ENCODE measurements at regions not wholly inside any gene's neighbourhood (a gene's known extent, or its start where the extent isn't known, plus 50 kb on each side); places are given as distances from the start of the nearest gene placed in this dataset.

GRCh38 chr12:124402248-124403066, 107.6 kb downstream of the RFLNA start:
- no peaks in the 10 kb centered on the region for H3K9me2 ChIP-seq (ENCODE audit: insufficient read depth)
- H3K4me3 ChIP-seq: no peak overlapping the region
- in situ Hi-C loops (cut with MboI): no loop called here
- H3K9me3 ChIP-seq (ENCODE audit: low read depth): no peaks in the 10 kb centered on the region
- H3K4me1 ChIP-seq (ENCODE audit: insufficient read depth): no peaks in the 10 kb centered on the region
- no peaks in the 10 kb centered on the region for H3K27me3 ChIP-seq (replicated peaks; ENCODE audit: insufficient read depth)
- no peaks in the 10 kb centered on the region for H3K36me3 ChIP-seq (ENCODE audit: low read depth)
- DNase-seq: no peak
- H3K9ac ChIP-seq: no peak overlapping the region
- 72 to 76% methylated on average over 8 to 23 of the region's 23 CpGs for WGBS, 2 experiments (ENCODE audit: low coverage in 1 of 2, low lambda C conversion rate in 2 of 2, missing lambda C conversion rate in 2 of 2)
- H3F3A ChIP-seq (ENCODE audit: insufficient read depth): no peaks in the 10 kb centered on the region
- peaks cover 46% of the 10 kb centered on the region for H3K79me2 ChIP-seq (ENCODE audit: insufficient read depth)
- TF ChIP-seq EZH2 (IDR thresholded peaks at IDR 0.05; ENCODE audit: insufficient read depth, poor library complexity, severe bottlenecking) (no peak), EZH2phosphoT487 (IDR thresholded peaks at IDR 0.05; ENCODE audit: insufficient read depth, low read depth) (no peak)
- H3K4me2 ChIP-seq (ENCODE audit: unreplicated experiment): no peak overlapping the region
- no peak overlapping the region for H3K27ac ChIP-seq
- no peak overlapping the region for H2AFZ ChIP-seq
- no peaks in the 10 kb centered on the region for H4K20me1 ChIP-seq (ENCODE audit: insufficient read depth)

GRCh38 chr12:124401704-124402221, 106.9 kb downstream of the RFLNA start:
- TF ChIP-seq EZH2 (IDR thresholded peaks at IDR 0.05; ENCODE audit: insufficient read depth, poor library complexity, severe bottlenecking): no peak
- no peak for TF ChIP-seq EZH2phosphoT487 (IDR thresholded peaks at IDR 0.05; ENCODE audit: insufficient read depth, low read depth)
- Histone ChIP-seq H2AFZ (no peak overlapping the region), H3F3A (ENCODE audit: insufficient read depth) (no peaks in the 10 kb centered on the region), H4K20me1 (ENCODE audit: insufficient read depth) (no peaks in the 10 kb centered on the region), H3K4me2 (ENCODE audit: unreplicated experiment) (no peak overlapping the region), H3K27me3 (replicated peaks; ENCODE audit: insufficient read depth) (no peaks in the 10 kb centered on the region), H3K9me2 (ENCODE audit: insufficient read depth) (no peaks in the 10 kb centered on the region), H3K9ac (no peak overlapping the region), H3K4me3 (no peak overlapping the region), H3K36me3 (ENCODE audit: low read depth) (no peaks in the 10 kb centered on the region), H3K79me2 (ENCODE audit: insufficient read depth) (peaks cover 44% of the 10 kb centered on the region), H3K9me3 (ENCODE audit: low read depth) (no peaks in the 10 kb centered on the region), H3K4me1 (ENCODE audit: insufficient read depth) (no peaks in the 10 kb centered on the region), H3K27ac (no peak overlapping the region)
- 88 to 90% methylated on average over 15 of the region's 15 CpGs for WGBS, 2 experiments (ENCODE audit: low coverage in 1 of 2, low lambda C conversion rate in 2 of 2, missing lambda C conversion rate in 2 of 2)
- in situ Hi-C loops (cut with MboI): no loop called here
- DNase-seq: no peak

DNA sequence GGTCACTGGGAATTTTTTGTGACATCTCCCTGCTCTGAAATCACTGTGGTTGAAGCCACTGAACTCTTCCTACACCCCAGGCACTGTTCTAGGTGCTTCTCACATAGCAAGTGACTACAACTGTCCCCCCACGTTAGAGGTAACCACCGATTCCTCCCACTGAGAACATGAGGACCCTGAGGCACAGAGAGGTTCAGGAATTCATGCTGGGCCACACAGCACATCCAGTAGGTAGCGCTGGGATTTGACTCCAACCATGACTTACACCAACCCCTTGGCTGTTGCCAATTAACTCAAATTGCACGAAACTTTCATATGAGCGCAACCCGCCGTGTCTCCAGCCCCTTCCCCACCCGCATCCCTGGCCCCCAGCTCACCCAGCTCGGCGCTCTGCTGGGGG, 105.2 kb downstream of the RFLNA start:
- no peaks in the 10 kb centered on the region for H3K36me3 ChIP-seq (ENCODE audit: low read depth)
- no peak overlapping the region for H3K27ac ChIP-seq
- WGBS, 2 experiments (ENCODE audit: low coverage in 1 of 2, low lambda C conversion rate in 2 of 2, missing lambda C conversion rate in 2 of 2): 97 to 98% methylated on average over 9 to 10 of the region's 10 CpGs
- H3K4me2 ChIP-seq (ENCODE audit: unreplicated experiment): no peak overlapping the region
- H3K9me3 ChIP-seq (ENCODE audit: low read depth): no peaks in the 10 kb centered on the region
- H3K4me1 ChIP-seq (ENCODE audit: insufficient read depth): peaks cover 6% of the 10 kb centered on the region; the same call in 1 of the 2 replicates
- peaks cover 8% of the 10 kb centered on the region; the same call in 1 of the 2 replicates for H3F3A ChIP-seq (ENCODE audit: insufficient read depth)
- H3K27me3 ChIP-seq (replicated peaks; ENCODE audit: insufficient read depth): no peaks in the 10 kb centered on the region
- TF ChIP-seq EZH2phosphoT487 (IDR thresholded peaks at IDR 0.05; ENCODE audit: insufficient read depth, low read depth) (no peak), EZH2 (IDR thresholded peaks at IDR 0.05; ENCODE audit: insufficient read depth, poor library complexity, severe bottlenecking) (no peak)
- no peak overlapping the region for H3K9ac ChIP-seq
- H3K4me3 ChIP-seq: no peak overlapping the region
- no peak overlapping the region for H2AFZ ChIP-seq
- H3K79me2 ChIP-seq (ENCODE audit: insufficient read depth): peaks cover 32% of the 10 kb centered on the region
- no peaks in the 10 kb centered on the region for H3K9me2 ChIP-seq (ENCODE audit: insufficient read depth)
- no peak for DNase-seq
- in situ Hi-C loops (cut with MboI): no loop called here
- no peaks in the 10 kb centered on the region for H4K20me1 ChIP-seq (ENCODE audit: insufficient read depth)

DNA sequence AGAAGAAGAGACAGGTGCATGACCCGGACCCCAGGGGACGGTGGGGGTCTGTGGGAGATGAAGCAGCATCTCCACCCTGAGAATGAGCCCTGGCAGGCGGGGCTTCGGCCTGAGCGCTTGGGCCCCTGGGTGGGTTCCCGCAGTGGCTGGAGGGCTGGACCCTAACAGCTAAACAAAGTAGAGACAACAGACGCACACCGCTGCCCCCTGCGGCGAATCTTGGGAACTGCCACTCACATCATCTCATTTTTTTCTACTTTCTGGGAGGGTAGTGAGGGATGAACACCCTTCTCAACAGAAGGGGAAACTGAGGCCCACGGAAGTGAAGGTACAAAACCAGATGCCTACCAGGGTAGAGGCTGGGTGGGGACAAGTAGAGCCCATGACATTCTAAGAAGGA, 104.7 kb downstream of the RFLNA start:
- no peak for TF ChIP-seq EZH2 (IDR thresholded peaks at IDR 0.05; ENCODE audit: insufficient read depth, poor library complexity, severe bottlenecking)
- no peak for TF ChIP-seq EZH2phosphoT487 (IDR thresholded peaks at IDR 0.05; ENCODE audit: insufficient read depth, low read depth)
- H3K9me2 ChIP-seq (ENCODE audit: insufficient read depth): no peaks in the 10 kb centered on the region

More for the DNA sequence above, 104.7 kb downstream of the RFLNA start:
- Histone ChIP-seq H3K36me3 (ENCODE audit: low read depth) (no peaks in the 10 kb centered on the region), H3K9ac (no peak overlapping the region), H3K79me2 (ENCODE audit: insufficient read depth) (peaks cover 32% of the 10 kb centered on the region), H3K4me1 (ENCODE audit: insufficient read depth) (peaks cover 10% of the 10 kb centered on the region; the same call in 1 of the 2 replicates), H3K9me3 (ENCODE audit: low read depth) (no peaks in the 10 kb centered on the region), H3K27me3 (replicated peaks; ENCODE audit: insufficient read depth) (no peaks in the 10 kb centered on the region), H3K27ac (no peak overlapping the region), H2AFZ (no peak overlapping the region), H4K20me1 (ENCODE audit: insufficient read depth) (no peaks in the 10 kb centered on the region), H3F3A (ENCODE audit: insufficient read depth) (peaks cover 13% of the 10 kb centered on the region), H3K4me3 (no peak overlapping the region), H3K4me2 (ENCODE audit: unreplicated experiment) (no peak overlapping the region)
- in situ Hi-C loops (cut with MboI): no loop called here
- DNase-seq: peak; percentile 40
- WGBS, 2 experiments (ENCODE audit: low coverage in 1 of 2, low lambda C conversion rate in 2 of 2, missing lambda C conversion rate in 2 of 2): 67 to 72% methylated on average over 11 of the region's 11 CpGs

Data from GM23248 (cell line).